ENCODE measurements at regions not wholly inside any gene's neighbourhood (a gene's known extent, or its start where the extent isn't known, plus 50 kb on each side); places are given as distances from the start of the nearest gene placed in this dataset.

- TF ChIP-seq EP300 (IDR thresholded peaks at IDR 0.05; ENCODE audit: low read depth), result no peak
- TF ChIP-seq CTCF (IDR thresholded peaks at IDR 0.05), result no peak
- TF ChIP-seq POLR2AphosphoS5 (IDR thresholded peaks at IDR 0.05), result no peak
- no peak for TF ChIP-seq POLR2A (IDR thresholded peaks at IDR 0.05)
- no peaks in the 10 kb centered on the region for H3K9me3 ChIP-seq
- no peak overlapping the region for H3K27ac ChIP-seq
- no peaks in the 10 kb centered on the region for H3K27me3 ChIP-seq
- DNase-seq, result no peak
- 83 to 93% methylated on average over 3 of the region's 3 CpGs for WGBS, 2 donors (ENCODE audit: low coverage in 1 of 2)
- peaks cover 0 to 7% (median 2%) of the 10 kb centered on the region in 4 donors for H3K4me1 ChIP-seq
- intact Hi-C loops (cut with DNase I; ENCODE audit: low total_unique reads) (no loop called here), in situ Hi-C loops (cut with MboI; ENCODE audit: low pct_ligation_motif_present in 1 of 4, low pct_unique_long_range_greater_than_20kb in 1 of 4, low sequenced_read_pairs in 3 of 4) (no loop called here)
- H3K4me3 ChIP-seq, result no peak overlapping the region
- H3K36me3 ChIP-seq, result no peaks in the 10 kb centered on the region
Observed at GRCh38 chr5:168132241-168132641, 159.2 kb upstream of the WWC1 start.

- in situ Hi-C loops (cut with MboI; ENCODE audit: low pct_ligation_motif_present in 1 of 4, low pct_unique_long_range_greater_than_20kb in 1 of 4, low sequenced_read_pairs in 3 of 4), result no loop called here
- WGBS, 2 donors (ENCODE audit: low coverage in 1 of 2), result 60 to 68% methylated on average over 1 to 6 of the region's 6 CpGs
- DNase-seq, result no peak
- H3K4me3 ChIP-seq, result no peak overlapping the region
- no peak overlapping the region for H3K27ac ChIP-seq
- H3K36me3 ChIP-seq, result no peaks in the 10 kb centered on the region
- H3K9me3 ChIP-seq, result no peaks in the 10 kb centered on the region
- H3K27me3 ChIP-seq, result no peaks in the 10 kb centered on the region
- intact Hi-C loops (cut with DNase I; ENCODE audit: low total_unique reads), result no loop called here
- no peak for TF ChIP-seq POLR2A (IDR thresholded peaks at IDR 0.05)
- TF ChIP-seq CTCF (IDR thresholded peaks at IDR 0.05), result no peak
- TF ChIP-seq POLR2AphosphoS5 (IDR thresholded peaks at IDR 0.05), result no peak
- TF ChIP-seq EP300 (IDR thresholded peaks at IDR 0.05; ENCODE audit: low read depth), result no peak
- H3K4me1 ChIP-seq, result peaks cover 0 to 7% (median 2%) of the 10 kb centered on the region in 4 donors
Observed at GRCh38 chr5:168135897-168136296, 155.5 kb upstream of the WWC1 start.

DNA sequence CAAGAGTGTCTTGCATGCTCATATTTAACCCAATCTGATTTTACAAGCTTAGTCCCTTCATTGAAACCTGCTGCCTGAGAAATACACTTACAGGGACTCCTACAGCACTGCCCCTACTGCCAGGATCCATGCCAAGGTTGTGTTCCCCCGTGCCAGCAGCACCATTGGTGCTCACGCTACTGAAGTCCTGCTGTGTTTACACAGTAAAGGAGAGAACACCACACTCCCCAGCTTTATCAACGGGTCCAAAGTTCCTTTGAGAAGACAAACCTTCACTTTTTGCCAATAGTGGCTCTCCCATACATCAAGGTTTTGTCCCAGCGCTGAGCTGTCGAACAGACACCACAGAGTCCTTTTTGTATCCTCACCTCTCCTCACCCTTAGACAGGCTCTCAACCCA is 155.1 kb upstream of the WWC1 start:
- H3K9me3 ChIP-seq, result no peaks in the 10 kb centered on the region
- in situ Hi-C loops (cut with MboI; ENCODE audit: low pct_ligation_motif_present in 1 of 4, low pct_unique_long_range_greater_than_20kb in 1 of 4, low sequenced_read_pairs in 3 of 4), result no loop called here
- no peak overlapping the region for H3K27ac ChIP-seq
- WGBS, 2 donors (ENCODE audit: low coverage in 1 of 2), result 50% methylated on average over 5 of the region's 5 CpGs; no CpG with 5 or more reads in 1 of the 2 donors
- intact Hi-C loops (cut with DNase I; ENCODE audit: low total_unique reads), result no loop called here
- peaks cover 0 to 7% (median 2%) of the 10 kb centered on the region in 4 donors for H3K4me1 ChIP-seq
- H3K4me3 ChIP-seq, result no peak overlapping the region
- H3K36me3 ChIP-seq, result no peaks in the 10 kb centered on the region
- DNase-seq, result peak; percentile 32
- H3K27me3 ChIP-seq, result no peaks in the 10 kb centered on the region
- TF ChIP-seq POLR2A (IDR thresholded peaks at IDR 0.05), result no peak
- no peak for TF ChIP-seq POLR2AphosphoS5 (IDR thresholded peaks at IDR 0.05)
- TF ChIP-seq EP300 (IDR thresholded peaks at IDR 0.05; ENCODE audit: low read depth), result no peak
- TF ChIP-seq CTCF (IDR thresholded peaks at IDR 0.05), result no peak

DNA sequence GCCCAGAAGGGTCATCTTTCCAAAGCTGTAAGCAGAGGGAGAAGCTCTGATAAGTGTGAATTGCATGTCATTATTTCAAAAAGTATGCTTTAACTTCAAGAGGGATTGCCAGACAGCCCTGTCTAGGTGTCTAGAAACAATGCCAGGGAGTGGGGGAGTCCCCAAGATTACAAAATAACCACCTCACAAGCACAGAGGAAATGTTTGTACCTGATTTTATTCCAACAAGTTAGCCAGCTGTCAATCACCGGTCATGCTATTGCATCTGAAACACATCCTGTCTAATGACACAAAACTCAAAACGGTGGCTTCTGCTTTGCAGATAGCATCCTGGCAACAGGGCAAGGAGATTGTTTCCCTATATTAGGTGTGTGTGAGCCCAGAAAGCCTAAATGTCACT is 154.2 kb upstream of the WWC1 start:
- TF ChIP-seq EP300 (IDR thresholded peaks at IDR 0.05; ENCODE audit: low read depth), result no peak
- no peak for TF ChIP-seq POLR2A (IDR thresholded peaks at IDR 0.05)
- TF ChIP-seq POLR2AphosphoS5 (IDR thresholded peaks at IDR 0.05), result no peak
- no peak for TF ChIP-seq CTCF (IDR thresholded peaks at IDR 0.05)
- in situ Hi-C loops (cut with MboI; ENCODE audit: low pct_ligation_motif_present in 1 of 4, low pct_unique_long_range_greater_than_20kb in 1 of 4, low sequenced_read_pairs in 3 of 4), result no loop called here
- no peaks in the 10 kb centered on the region for H3K27me3 ChIP-seq
- no peak for DNase-seq
- H3K36me3 ChIP-seq, result no peaks in the 10 kb centered on the region
- no peak overlapping the region for H3K4me3 ChIP-seq
- H3K4me1 ChIP-seq, result peaks cover 0 to 7% (median 2%) of the 10 kb centered on the region in 4 donors
- 26 to 55% methylated on average over 2 of the region's 2 CpGs for WGBS, 2 donors (ENCODE audit: low coverage in 1 of 2)
- H3K27ac ChIP-seq, result no peak overlapping the region
- intact Hi-C loops (cut with DNase I; ENCODE audit: low total_unique reads), result no loop called here
- H3K9me3 ChIP-seq, result no peaks in the 10 kb centered on the region

Measured in transverse colon (tissue), 4 donors.